Stimulated activated CD4-positive, alpha-beta T cell treated with anti-CD3 and anti-CD28 coated beads, Interleukin-4, amount 100 ng/mL, for 48 hours (primary cell): ENCODE measurements at regions not wholly inside any gene's neighbourhood (a gene's known extent, or its start where the extent isn't known, plus 50 kb on each side); places are given as distances from the start of the nearest gene placed in this dataset.

Experiments used
- DNase-seq, 2 donors: peaks; one replicate each; pipeline ENCODE4 v3.0.0-alpha.2; 2020; ENCODE audit warnings: low read depth in 2 of 2

DNA sequence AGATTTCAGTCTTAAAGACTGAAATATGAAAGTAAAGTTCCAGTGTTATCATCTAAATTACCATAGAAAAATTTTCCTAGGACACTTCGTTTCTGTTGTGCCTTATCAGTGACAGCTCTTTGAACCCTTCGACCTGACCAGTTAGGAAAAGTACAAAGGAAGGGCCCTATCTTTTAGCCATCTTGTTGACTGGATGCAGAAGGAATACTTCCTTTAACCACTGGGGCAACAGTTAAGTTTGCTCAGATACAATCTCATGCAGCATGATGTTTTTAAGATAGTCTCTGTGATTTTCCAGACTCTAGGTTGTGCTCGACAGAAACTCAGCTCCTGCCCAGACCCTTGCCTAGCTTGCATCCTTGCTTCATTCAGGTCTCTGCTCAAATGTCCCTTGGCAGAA is 210.5 kb upstream of the RPS6KA3 start:
- DNase-seq, result no peak

DNA sequence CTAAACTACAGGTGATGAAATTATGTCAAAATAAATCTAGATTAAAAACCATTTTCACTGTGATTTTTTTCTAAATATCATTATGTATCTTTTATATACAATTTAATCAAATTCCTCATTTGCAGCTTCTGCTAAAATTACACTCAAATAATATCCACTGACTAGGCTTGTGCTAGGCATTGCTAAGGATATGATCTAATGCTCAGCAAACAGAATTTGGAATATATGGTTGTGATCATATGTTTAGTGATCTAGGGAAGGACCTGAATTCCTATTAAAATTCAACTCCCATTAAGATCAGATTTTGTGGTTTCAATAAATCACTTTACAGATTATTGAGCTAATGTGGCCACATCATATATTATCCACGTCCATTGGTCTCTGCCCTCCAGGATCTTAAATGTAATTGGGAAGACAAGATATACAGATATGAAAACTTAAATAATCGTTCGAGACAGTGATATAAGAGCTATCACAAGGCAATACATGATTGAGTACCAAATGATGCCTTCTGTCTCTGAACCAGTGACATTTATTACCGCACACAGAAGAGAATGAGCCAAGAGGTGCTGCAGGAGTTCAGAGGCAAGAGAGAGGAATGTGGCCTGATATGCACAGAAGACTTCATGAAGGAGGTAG is 206.0 kb upstream of the RPS6KA3 start:
- no peak for DNase-seq

DNA sequence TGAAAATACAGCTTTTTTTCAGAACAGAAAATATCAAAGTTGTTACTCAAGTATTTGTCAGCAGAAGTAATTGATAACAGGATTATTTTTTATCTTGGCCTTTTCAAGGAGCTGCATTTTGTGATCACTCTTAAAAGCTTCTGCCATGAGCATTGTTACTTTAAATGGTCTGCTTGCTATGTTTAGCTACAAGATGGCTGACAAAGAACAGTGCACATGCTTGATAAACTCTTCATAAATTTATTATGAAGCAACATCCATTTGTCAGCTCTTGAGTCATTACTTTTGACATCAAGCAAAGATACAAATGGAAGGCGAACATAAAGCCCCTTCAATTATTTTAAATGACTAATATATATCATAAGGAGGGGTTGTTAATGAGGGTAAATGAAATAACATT is 205.4 kb upstream of the RPS6KA3 start:
- DNase-seq, result no peak

DNA sequence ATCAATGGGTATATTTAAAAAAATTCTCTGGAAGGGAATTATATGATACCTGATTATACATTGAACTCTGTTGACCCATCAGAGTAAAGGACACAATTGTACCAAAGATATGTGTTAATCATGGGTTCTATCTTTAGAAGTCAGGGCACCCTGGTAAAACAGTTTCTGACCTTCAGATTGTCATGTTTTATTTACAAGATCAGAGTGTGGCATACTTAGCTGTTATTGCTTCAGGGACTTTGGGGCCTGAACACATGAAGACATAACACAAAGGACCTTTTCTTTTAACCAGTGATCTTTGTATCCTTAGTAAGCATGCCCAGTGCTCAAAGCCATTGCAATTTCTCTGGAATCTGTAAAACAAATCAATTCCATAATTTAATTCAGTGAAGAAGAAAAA is 204.8 kb upstream of the RPS6KA3 start:
- DNase-seq, result no peak

DNA sequence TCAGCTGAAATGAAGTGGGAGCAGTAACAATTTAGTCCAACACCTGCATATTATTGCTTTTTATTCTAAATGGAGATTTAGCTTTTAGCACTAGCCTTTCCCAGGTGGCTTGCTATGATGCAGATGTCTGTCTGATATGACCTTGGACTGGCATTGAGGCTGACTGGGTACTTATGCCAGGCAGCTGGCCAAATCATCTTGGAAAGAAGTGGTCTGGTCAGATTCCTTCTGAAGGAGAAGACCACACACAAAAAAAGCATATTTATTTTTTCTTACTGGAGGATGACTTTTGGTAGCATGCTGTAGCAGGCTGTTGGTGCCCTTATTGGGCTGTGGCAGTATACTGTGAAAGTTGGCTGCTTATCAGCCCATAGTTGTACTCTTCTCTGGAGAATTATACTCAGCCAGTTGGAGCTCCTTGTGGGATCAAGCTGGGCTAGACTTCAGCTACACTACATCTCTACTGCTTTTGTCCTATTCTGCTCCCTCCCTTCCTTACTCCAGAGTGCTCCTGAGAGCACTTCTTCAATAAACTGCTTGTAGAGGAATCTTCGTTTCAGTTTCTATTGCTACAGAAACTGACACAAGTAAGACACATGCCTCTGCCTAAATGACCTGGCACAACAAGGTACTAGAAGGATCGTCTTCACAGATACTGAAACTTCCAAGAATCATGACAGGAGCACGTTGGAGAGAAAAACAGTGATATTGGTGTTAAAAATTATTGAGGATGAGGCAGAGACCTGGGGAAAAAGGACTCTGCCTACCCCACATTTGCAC is 196.8 kb upstream of the RPS6KA3 start:
- DNase-seq, result no peak

DNA sequence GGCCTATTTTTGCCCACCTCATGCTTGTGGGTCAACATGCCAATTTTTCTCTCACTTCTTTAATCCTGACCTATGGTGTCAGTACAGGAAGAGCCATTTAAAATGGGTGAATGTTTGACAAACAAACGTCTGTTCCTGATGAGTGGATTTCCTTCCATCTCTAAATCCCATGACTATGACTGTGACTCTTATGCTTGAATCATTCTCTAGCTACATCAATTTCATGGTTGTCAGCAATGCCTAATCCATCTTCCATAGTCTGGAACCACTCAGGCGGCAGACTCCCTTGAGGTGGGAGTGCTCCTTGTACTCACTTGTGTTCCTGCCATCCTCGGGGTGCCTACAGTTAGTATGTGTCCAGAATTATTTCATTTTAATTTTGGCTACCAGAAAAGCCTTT is 194.9 kb upstream of the RPS6KA3 start:
- DNase-seq, result no peak

DNA sequence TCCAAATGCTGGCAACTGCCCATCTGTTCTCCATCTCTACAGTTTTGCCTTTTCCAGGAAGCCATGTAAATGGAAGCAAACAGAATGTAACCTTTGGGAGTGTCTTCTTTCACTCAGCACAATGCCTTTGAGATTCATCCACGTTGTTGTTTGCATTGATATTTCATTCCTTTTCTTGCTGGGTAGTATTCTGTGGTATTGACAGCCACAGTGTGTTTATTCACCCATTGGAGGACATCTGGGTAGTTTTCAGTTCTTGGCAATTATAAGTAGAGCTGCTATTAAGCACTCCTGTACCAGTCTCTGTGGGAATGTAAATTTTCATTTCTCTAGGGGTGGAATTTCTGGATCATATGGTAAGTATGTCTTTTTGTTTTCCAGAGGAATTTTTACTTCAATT is 194.3 kb upstream of the RPS6KA3 start:
- DNase-seq, result no peak

DNA sequence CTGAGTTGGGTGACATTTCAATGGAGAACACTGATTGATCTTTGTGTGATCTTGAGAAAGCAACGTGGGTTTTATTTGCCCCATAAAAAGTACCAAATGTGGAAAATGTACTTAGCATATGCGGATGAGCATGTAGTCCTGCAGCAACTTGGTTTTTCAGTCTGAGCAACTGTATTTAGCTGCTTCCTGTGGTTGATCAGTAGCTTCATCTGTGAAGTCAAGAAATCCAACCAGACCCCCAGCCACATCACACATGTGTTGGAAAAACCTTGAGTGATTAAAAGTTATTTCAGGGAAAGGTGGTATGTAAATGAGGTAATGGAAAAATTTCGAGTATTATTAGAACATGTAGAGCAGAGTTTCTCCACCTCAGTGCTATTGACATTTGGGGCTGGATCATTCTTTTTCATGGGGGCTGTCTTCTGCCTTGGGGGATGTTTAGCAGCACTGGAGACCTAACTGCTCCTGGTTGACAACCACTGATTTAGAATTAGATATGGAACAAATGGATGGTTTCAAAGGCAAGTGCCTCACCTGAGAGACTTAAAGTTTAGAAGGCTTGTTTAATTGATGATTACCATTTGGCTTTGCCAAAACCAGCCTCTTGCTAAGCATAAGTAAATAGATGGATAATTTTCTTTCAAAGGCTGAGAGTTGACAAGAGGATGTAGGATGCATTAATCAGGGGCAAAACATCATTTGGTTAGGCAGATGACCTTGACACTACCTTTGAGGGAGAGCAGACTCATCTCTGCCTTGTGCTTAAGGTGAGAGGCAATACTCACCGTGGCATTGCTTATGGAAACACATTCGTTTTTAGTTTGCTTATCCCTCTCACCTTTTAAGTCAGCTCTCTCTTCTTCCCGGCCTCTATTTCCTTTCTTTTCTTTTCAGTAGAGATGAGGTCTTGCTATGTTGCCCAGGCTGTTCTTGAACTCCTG is 193.0 kb upstream of the RPS6KA3 start:
- DNase-seq, result no peak

DNA sequence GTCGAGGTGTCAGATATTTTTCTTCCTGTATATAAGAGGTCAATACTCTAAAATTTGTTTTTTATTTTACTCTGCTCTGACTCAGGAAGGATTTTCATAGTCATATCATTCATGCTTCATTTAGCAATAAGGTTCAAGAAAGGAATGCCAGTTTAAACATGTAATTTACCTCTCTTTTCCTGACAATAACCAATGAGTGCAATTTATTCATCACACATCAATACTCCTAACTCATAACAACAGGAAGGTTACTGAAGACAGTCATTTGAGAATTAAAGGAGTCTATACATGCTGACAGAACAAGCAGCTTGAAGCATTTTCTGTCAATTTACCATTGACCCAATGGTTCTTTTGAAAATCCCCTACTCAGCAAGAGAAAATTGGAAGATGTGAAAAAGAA is 190.3 kb upstream of the RPS6KA3 start:
- DNase-seq, result no peak

DNA sequence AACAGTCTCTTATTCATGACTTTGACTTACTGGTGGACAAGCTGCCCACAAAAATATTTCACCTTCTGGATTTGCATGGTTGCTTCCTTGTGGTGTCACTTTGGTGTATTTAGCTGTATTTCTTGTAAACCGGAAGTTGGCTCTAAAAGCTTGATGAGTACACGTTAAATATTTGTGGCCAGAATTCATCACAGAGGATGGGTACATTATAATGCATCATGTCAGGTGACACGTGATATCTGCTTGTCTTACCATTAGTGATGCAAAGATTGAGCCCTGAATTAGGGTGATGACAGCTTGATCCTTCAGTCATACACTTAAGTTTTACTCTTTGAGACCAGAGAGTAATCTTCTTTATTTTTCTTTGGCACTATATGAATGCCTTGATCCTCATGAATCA is 188.3 kb upstream of the RPS6KA3 start:
- DNase-seq, result no peak

DNA sequence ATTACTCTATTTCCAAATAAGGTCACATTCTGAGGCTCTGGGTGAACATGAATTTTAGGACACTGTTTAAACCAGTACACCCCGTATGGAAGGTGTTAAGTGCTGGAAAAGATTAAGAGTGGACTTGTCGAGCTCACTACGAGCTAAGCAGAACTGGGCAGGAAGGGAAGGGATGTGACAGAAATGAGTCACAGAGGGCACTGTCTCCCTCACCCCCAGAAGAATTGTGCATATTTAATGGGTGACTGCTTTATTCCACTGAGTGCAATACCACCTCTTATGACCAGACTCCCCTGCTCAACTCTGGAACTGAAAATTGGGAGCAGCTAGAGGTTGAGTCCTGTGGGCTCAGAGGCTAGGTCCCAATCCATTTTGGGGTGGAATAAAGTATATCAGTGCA is 187.4 kb upstream of the RPS6KA3 start:
- no peak for DNase-seq

DNA sequence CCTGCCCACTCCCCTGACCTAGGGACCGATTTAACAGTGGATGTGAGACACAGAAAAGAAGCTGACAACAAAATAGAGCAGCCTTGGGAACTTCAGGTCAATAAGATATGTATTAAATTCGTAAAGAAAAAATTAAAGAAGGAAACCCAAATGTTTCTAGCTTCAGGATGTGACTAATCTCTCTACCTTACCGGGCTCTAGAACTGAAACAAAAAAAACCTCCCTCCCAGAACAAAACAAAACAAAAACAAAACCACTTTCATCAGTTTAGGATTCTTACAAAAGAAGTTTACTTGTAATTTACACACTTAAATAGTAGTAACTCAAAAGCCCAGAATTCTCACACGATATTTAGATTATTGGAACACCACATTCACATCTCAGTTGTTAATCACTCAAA is 185.8 kb upstream of the RPS6KA3 start:
- no peak for DNase-seq

DNA sequence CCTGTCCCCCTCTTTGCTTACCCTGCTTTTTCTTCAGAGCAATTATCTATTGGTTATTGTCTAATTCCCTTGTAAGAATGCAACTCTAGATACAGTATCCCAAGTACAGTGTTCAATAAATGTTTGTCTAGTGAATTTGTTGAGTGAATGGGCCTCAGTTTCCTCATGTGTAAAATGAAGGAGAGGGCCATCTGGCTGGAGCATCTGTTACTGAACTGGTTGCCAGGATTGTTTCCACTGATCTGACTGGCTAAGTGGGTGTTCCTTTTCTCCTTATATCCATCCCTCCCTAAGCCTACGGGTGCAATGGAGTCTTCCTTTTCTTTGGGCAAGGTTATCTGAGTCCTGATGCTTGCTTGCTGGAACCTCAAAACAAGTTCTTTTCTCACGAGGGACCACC is 185.2 kb upstream of the RPS6KA3 start:
- no peak for DNase-seq

DNA sequence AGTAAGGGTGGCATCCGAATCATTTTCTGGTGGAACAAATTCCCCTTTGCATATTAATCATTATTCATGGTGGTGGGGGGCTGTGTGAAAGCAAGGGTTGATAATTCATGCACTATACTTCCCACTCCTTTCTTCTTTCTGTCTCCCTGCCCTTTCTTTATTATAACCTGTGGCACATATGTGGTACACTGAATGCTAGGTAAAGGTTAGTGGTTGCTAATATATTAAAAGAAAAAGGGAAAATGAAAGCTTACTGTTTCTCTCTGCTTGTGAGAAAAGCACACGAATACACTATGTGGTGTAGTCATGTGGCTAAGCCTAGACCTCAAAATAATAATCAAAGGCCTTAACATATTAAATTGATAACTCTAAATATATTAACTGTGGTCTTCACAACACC is 178.4 kb upstream of the RPS6KA3 start:
- no peak for DNase-seq

DNA sequence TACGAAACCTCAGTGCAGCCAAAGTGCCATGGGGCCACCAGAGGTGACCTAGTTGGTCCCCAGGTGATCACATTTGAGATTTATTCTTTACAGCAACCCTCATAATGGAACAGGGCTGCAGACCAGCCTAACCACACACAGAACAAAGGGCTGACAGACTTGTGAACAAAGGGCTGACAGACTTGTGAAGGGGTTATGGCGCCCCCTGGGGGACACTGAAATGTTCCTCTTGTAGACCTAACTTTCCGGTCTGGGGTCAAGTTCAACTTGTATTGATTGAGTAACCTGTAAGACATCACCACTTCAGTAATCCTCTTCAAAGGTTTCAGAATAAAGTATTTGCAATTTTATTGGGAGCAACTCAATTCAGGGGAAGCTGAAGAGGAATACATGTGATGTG is 175.9 kb upstream of the RPS6KA3 start:
- peak; percentile 77 to 83 for DNase-seq

DNA sequence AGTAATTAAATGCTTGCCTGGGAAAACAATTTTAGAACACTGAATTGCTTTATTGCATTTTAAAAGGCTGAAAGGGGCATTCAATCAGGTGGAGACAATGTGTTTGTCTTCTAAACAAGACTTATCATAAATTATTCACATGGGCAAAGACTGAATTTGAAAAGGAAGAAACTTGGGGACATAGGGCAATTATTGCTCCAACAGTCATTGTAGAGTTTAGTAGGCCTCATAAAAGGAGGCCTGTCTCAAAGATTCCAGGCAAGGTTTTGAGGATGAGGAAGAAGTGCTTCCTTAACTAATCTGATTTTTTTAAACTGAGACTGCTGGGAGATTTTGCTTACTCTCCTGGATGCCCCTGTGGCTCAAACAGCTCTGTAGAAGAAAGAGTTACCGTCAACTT is 174.4 kb upstream of the RPS6KA3 start:
- no peak for DNase-seq

DNA sequence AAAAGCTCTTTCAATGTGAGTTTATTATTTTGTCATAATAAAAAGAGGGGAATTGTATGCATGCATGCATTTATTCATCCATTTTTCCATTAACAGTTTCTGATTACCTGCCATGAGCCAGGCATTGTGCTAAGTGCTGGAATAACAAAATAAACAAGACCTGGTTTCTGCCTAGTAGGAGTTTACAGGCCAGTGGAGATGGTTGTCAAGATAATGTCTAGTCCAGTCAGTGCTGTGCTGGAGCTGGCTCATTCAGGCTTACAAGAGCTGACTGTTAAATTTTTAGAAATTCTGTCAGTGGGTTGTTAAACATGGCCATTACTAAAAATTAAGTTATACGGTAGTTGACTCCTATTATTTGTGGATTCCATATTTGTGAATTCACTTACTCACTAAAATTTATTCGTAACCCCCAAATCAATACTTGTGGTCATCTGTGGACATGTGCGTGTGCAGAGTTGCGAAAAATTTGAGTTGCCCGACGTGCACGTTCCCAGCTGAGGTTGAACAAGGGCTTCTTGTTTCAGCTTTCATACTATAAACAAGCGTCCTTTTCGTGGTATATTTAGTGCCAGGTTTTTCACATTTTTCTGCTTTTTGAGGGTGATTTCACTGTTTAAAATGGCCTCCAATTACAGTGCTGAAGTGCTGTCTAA is 172.3 kb upstream of the RPS6KA3 start:
- no peak for DNase-seq

DNA sequence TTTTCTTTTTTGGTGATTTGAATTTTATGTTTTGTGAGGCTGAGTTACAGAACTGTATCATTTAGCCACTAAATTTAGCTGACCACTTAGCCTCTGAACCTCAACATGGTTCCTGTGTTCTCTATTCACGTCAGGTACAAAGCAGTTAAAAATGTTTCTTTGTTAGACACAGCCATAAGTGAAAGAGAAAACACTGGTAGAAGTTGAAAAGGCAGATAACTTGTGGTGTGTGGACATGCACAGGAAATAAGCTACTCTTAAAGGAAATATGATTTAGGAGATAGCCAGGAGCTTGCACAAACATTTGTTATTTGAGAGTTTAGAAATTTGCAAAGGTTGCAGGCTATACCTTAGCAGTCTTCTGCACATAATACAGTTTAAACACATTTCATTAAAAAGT is 171.0 kb upstream of the RPS6KA3 start:
- DNase-seq, result no peak

DNA sequence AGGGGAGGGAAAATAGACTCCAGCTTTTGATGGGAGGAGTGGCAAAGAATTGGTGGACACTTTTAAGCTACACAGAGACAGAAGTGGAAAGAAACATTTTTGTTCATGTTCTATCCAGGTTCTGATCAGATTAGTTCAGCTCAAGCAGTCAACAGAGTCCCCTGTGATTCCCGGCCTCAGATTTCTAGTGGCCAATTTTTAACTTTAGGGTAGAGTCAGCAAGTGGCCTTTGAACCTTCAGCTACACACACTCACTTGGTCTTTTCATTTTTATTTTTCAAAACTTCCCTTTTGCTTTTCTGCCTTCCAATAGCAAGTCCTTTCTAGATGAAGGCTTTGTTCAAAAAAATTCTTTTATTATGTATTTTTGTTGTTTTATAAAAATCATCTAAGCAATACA is 169.2 kb upstream of the RPS6KA3 start:
- no peak for DNase-seq

DNA sequence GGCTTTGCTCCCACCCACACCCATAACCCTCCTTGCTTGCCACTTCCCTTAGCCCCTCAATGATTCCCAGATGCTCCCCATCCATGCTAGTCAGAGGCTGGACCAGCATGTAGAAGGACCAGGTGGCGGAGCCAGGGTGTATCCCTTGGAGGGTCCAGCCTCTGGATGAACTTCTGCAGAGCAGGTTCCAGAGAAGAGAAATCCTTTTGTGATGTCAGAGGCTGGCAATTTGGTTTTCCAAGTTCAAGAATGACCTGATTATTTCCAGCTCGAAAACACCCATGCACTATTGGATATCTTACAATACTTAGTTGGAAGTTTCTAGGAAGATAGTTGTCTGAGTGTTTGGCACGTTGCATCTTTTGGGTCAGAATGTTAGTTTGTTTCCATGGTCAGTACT is 168.3 kb upstream of the RPS6KA3 start:
- no peak for DNase-seq

DNA sequence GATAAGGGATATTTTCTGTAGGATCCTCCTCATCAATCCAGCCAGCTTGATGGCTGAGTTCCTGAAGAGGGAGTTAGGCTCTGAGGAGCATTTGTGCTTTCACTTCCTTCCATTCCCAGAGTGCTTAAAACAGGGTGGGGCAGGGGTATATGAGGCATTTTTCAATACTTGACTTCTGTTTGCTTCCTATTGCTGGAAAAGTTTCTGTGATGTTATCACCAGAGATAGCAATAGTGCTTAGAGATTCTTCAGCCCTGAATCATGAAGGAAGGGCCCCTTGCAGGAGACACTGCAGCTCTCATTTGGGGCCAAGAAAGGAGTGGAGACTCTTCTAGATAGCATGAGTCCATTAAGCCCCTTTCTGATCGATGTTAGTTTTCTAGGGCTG is 166.7 kb upstream of the RPS6KA3 start:
- DNase-seq, result no peak

DNA sequence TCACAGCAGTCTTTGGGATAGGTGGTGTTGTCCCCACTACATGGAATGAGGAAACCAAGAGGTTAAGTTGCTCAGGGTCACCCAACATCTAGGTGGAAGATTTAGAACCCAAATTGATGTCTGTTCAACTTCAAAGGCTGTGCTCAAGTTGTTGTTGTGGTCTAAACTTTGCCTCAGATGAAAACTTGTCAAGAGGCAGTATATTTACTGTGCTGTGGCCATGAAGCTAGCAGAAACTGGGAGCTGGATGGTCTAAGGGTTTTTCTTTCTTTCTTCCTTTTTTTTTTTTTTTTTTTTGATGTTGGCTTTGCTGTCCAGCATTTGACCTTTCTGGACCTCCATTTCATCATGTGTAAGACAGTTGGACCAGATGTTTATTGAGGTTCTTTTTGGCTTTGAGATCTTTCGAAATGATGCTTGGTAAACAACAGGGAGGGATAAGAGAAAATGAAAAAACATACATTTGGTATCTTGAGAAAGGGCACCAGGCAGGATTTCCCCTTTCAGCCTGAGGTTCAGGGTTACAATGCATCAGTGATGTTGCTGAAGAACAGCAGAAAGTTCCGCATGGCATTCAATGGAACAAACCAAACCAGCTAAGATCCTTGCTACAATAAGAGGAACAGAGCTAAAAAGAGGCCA is 166.2 kb upstream of the RPS6KA3 start:
- DNase-seq, result no peak
